NCI-H345 treated with DMSO at 0.1 percent for 48 hours (cell line): ENCODE measurements at regions not wholly inside any gene's neighbourhood (a gene's known extent, or its start where the extent isn't known, plus 50 kb on each side); places are given as distances from the start of the nearest gene placed in this dataset.
A peak's percentile ranks its signal among the peaks of the same experiment; 100 is the strongest.
"Not testable (repeated sequence)": the region's sequence is repeated elsewhere in the genome, so short reads cannot be mapped to it uniquely, and the experiment has no call there.

Source experiments
- DNase-seq: peaks from one replicate; lab custom pipeline; 2025; ENCODE audit not compliant: unreplicated experiment; lab: John Stamatoyannopoulos, UW

GRCh38 chr4:141849778-141850177, 213.4 kb downstream of the IL15 start:
- DNase-seq: no peak

GRCh38 chr4:141851246-141851891, 215.0 kb downstream of the IL15 start:
- DNase-seq: no peak

DNA sequence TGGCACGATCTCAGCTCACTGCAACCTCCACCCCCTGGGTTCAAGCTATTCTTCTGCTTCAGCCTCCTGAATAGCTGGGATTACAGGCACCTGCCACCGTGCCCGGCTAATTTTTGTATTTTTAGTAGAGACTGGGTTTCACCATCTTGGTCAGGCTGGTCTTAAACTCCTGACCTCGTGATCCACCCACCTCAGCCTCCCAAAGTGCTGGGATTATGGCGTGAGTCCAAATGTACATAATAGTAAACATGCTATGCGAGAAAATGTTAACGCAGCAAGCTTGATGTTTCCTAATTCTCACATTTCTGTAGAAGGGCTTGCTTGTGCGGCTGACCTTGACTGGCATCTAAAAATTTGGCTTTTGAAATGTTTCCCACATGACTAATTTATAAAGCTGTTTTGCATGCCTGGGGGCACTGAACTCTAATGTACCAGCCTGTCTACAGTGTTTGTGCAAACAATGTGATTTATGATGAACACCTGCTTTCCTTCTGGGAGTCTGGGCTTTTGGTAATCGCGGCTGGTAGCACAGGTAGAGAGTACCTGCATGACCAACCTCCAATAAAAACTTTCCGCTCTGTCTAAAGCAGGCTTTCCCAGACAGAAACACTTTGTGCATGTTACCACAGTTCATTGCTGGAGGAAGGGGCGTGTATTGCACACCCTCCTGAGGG, 216.8 kb downstream of the IL15 start:
- DNase-seq: peak; percentile 48

- DNase-seq: no peak
Observed at GRCh38 chr4:141858437-141858836, 222.1 kb downstream of the IL15 start.

DNA sequence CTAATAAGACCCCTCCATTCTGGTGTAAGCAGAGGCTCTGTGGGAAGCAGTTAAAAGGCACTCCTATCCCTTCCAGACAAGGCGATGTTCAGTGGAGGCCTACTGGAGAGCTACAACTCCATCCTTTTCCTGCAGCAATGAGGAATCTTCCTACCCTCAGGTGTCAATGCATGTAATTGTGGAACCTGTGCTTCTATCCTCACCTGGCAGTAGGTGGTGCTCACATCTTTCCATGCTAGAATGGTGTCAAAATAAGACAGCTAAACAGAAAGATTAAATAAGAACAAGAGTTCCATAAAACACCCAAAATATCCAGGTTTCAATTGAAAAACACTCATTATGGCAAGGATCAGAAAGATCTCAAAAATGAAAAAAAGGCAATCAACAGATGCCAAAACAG, 224.6 kb downstream of the IL15 start:
- no peak for DNase-seq

DNA sequence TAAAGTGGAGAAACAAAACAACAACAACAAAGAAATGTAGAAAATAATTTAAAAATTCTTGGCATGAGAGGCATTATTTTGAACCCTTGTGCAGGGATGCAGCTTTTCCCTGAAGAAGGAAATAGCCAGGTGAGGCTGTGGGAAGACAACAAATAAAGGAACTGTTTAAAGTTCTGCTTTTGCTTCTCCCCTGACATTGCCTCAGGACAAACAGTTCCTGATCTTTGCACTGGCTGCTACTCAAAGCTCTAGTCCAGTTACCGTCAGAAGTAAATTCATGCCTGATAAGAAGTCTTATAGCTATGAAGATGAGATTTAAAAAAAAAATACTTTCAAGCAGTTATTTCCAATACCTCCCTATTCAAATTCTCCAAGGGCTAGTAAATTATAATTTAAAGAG, 233.8 kb downstream of the IL15 start:
- no peak for DNase-seq

DNA sequence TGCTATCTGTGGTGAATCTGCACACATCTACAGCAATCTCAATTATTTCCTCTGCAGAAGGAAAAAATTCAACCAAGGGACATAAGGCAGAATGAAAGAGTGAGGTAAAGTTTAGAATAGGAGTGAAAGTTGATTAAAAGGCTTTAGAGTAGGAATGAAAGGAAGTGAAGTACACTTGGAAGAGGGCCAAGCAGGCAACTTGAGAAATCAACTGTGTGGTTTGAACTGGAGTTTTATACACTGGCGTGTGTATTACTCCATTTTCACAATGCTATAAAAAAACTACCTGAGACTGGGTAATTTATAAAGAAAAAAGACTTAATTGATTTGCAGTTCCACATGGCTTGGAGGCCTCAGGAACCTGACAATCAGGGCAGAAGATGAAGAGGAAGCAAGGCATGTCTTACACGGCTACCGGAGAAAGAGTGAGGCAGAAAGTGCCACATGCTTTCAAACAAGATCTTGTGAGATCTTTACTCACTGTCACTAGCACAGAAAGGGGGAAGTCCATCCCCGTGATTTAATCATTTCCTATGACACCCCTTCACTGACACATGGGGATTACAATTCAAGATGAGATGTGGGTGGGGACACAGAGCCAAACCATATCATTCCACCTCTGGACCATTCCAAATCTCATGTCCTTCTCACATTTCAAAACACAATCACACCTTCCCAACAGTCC, 234.8 kb downstream of the IL15 start:
- DNase-seq: no peak

DNA sequence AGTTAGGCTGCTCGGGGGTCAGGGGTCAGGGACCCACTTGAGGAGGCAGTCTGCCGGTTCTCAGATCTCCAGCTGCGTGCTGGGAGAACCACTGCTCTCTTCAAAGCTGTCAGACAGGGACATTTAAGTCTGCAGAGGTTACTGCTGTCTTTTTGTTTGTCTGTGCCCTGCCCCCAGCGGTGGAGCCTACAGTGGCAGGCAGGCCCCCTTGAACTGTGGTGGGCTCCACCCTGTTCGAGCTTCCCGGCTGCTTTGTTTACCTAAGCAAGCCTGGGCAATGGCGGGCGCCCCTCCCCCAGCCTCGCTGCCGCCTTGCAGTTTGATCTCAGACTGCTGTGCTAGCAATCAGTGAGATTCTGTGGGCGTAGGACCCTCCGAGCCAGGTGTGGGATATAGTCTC, 246.3 kb downstream of the IL15 start:
- not testable (repeated sequence) for DNase-seq

- DNase-seq: no peak
Observed at GRCh38 chr4:141884070-141884469, 247.7 kb downstream of the IL15 start.

DNA sequence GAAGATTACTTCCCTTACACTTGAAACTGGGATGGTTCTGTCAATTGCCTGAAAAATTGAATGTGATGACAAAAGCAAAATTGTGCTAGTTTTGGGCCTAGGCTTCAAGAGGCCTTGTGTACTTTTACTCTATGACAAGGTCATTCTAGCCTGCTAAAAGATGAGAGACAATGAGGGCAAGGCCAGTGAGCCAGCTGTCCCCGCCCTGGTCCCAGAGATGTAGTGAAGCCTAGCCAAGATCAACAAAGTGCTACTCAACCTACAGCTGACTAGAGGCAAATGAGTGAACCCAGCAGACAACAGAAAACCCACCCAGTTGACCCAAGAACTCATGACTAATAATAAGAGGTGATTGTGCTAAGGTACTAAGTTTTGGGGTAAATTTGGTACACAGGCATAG, 248.7 kb downstream of the IL15 start:
- no peak for DNase-seq

GRCh38 chr4:141890279-141890678, 253.9 kb downstream of the IL15 start:
- no peak for DNase-seq

GRCh38 chr4:141891260-141892120, 255.1 kb downstream of the IL15 start:
- no peak for DNase-seq

GRCh38 chr4:141896687-141897086, 260.3 kb downstream of the IL15 start:
- no peak for DNase-seq

DNA sequence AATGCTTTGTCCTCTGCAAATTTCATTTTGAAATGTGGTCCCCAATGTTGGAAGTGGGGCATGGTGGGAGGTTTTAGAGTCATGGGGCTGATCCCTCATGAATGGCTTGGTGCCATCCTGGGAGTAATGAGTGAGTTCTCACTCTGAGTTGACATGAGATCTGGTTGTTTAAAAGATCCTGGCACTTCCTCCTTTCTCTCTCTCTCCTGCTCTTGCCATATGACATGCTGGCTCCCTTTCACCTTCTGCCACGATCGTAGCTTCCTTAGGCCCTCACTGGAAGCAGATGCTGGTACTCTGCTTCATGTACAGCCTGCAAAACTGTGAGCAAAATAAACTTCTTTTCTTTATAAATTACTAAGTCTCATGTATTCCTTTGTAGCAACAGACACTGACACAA, 262.0 kb downstream of the IL15 start:
- DNase-seq: no peak

DNA sequence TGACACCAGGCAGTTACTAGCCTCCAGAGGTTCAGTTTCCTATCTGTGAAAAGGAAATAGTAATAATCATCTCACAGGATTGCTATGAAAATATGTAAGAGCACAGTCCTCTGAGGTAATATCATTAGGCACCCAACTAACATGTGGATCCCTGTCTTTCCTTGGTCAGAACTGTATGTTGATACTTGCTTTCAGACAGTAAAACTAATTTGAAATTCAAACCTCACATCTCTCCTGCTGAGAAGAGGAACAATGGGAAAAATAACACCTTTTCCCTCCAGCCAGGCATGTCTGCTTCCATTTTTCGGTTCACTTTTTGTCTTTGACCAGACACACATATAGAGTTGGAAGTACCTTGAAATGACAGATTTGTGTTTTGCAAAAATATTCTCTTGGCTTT, 262.7 kb downstream of the IL15 start:
- no peak for DNase-seq

- DNase-seq: no peak
Observed at GRCh38 chr4:141899541-141899940, 263.2 kb downstream of the IL15 start.

DNA sequence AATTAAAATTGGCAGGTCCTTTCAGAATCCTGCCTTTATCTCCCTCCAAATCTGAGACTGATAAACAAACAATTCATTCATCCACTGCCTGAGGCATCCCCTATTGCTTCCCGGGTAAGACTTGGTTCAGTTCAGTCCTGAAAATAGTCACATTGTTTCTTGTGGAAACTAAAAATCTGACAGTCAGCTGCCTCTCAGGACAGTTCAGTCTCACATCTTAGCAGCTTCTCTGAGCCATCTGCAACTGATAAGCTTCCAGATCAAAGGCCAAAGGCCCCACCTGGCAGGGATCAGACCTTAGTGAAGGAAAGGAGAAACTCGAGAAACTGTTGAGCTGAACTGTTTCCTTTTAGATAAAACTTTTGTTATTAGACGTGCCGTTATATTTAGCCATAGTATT, 264.5 kb downstream of the IL15 start:
- DNase-seq: no peak

DNA sequence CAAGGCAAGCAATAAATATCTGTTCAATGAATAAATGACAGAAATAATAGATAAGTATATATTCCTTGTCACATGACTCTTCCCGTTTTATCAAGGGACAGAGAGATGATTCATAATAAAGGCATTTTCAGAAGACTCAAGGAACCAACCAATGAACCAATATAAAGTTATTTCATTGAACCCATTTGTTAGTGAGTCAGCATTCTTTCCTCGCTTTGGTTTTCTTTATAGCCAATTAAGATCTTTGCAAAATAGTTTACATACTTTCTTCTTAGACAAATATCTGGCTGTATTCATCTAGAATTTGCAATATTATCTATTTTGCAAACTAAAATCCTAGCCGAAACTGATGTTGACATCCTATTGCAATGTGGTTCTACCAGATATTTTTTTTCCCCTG, 269.4 kb downstream of the IL15 start:
- no peak for DNase-seq

GRCh38 chr4:141909541-141909940, 273.2 kb downstream of the IL15 start:
- DNase-seq: no peak

GRCh38 chr4:141912831-141913230, 276.4 kb downstream of the IL15 start:
- DNase-seq: peak; percentile 56

- DNase-seq: no peak
Observed at GRCh38 chr4:141913928-141914327, 277.5 kb downstream of the IL15 start.
